ENCODE measurements at regions not wholly inside any gene's neighbourhood (a gene's known extent, or its start where the extent isn't known, plus 50 kb on each side); places are given as distances from the start of the nearest gene placed in this dataset.

- intact Hi-C loops (cut with DNase I) = no loop called here
- DNase-seq = no peak
- no peak for TF ChIP-seq POLR2A (IDR thresholded peaks at IDR 0.05)
- TF ChIP-seq CTCF (IDR thresholded peaks at IDR 0.05) = no peak
- no peaks in the 10 kb centered on the region for H3K9me3 ChIP-seq
- H3K36me3 ChIP-seq = no peaks in the 10 kb centered on the region
- no peaks in the 10 kb centered on the region for H3K27me3 ChIP-seq
- no peaks in the 10 kb centered on the region for H3K4me1 ChIP-seq
- ATAC-seq = no peak
- no peak overlapping the region for H3K4me3 ChIP-seq
- no peak overlapping the region for H3K27ac ChIP-seq
Measured at GRCh38 chr18:30634249-30634648, 408.3 kb downstream of the DSC3 start.

DNA sequence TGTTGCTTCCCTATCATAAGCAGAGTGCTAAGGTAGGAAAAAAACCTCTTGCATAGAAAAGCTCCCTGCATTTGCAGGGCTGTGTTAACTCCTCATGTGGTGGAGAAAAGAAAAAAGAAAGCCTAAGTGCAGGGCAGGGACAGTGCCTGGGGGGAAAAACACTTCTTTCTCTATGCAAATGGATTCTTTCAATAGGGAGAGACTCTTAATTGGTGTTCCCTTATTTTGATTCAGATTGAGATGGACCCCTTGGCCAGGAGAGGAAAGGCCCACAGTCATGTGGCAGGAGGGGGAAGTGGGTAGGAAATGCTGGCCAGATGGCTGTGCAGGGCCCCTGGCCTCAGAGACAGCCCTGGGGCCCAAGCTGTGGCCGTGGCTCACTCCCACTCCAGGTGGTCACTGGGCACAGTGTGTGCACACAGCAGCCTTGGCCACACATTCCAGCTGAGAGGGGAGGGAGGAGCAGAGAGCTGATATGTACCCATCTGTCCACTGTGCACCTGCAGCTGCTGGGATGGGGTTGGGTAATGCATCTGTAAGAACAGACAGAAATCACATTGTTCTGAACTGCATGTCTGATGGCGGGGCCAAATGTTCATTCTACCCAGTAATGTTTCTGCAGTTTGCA lies 410.4 kb downstream of the DSC3 start:
- intact Hi-C loops (cut with DNase I) = no loop called here

GRCh38 chr18:30625961-30626360 lies 416.6 kb downstream of the DSC3 start:
- Histone ChIP-seq H3K36me3 (no peaks in the 10 kb centered on the region), H3K27me3 (no peaks in the 10 kb centered on the region), H3K4me1 (no peaks in the 10 kb centered on the region), H3K4me3 (no peak overlapping the region), H3K27ac (no peak overlapping the region), H3K9me3 (no peaks in the 10 kb centered on the region)
- WGBS (ENCODE audit: insufficient coverage, low coverage, low lambda C conversion rate, missing lambda C conversion rate) = 67% methylated on average over 3 of the region's 3 CpGs
- no peak for ATAC-seq
- no peak for DNase-seq
- intact Hi-C loops (cut with DNase I) = no loop called here
- TF ChIP-seq CTCF (IDR thresholded peaks at IDR 0.05) = no peak
- TF ChIP-seq POLR2A (IDR thresholded peaks at IDR 0.05) = no peak

More for the DNA sequence above, 410.4 kb downstream of the DSC3 start:
- Histone ChIP-seq H3K27me3 (no peaks in the 10 kb centered on the region), H3K4me1 (no peaks in the 10 kb centered on the region), H3K4me3 (no peak overlapping the region), H3K27ac (no peak overlapping the region), H3K36me3 (no peaks in the 10 kb centered on the region), H3K9me3 (no peaks in the 10 kb centered on the region)
- no peak for TF ChIP-seq POLR2A (IDR thresholded peaks at IDR 0.05)
- no peak for DNase-seq
- no peak for ATAC-seq
- 67% methylated on average over 1 of the region's 2 CpGs for WGBS (ENCODE audit: insufficient coverage, low coverage, low lambda C conversion rate, missing lambda C conversion rate)

- no peaks in the 10 kb centered on the region for H3K4me1 ChIP-seq
- TF ChIP-seq POLR2A (IDR thresholded peaks at IDR 0.05) (no peak), CTCF (IDR thresholded peaks at IDR 0.05) (no peak)
- H3K4me3 ChIP-seq = no peak overlapping the region
- no peaks in the 10 kb centered on the region for H3K27me3 ChIP-seq
- H3K9me3 ChIP-seq = no peaks in the 10 kb centered on the region
- DNase-seq = no peak
- intact Hi-C loops (cut with DNase I) = no loop called here
- WGBS (ENCODE audit: insufficient coverage, low coverage, low lambda C conversion rate, missing lambda C conversion rate) = 32% methylated on average over 5 of the region's 5 CpGs
- H3K36me3 ChIP-seq = no peaks in the 10 kb centered on the region
- no peak for ATAC-seq
- H3K27ac ChIP-seq = no peak overlapping the region
Measured at GRCh38 chr18:30623401-30624065, 419.0 kb downstream of the DSC3 start.

GRCh38 chr18:30622635-30623034 lies 419.9 kb downstream of the DSC3 start:
- DNase-seq = no peak
- Histone ChIP-seq H3K27ac (no peak overlapping the region), H3K4me1 (no peaks in the 10 kb centered on the region), H3K27me3 (no peaks in the 10 kb centered on the region), H3K4me3 (no peak overlapping the region), H3K9me3 (no peaks in the 10 kb centered on the region), H3K36me3 (no peaks in the 10 kb centered on the region)
- no peak for ATAC-seq
- WGBS (ENCODE audit: insufficient coverage, low coverage, low lambda C conversion rate, missing lambda C conversion rate) = 27% methylated on average over 6 of the region's 6 CpGs
- intact Hi-C loops (cut with DNase I) = no loop called here
- no peak for TF ChIP-seq CTCF (IDR thresholded peaks at IDR 0.05)
- no peak for TF ChIP-seq POLR2A (IDR thresholded peaks at IDR 0.05)
